ENCODE measurements at regions not wholly inside any gene's neighbourhood (a gene's known extent, or its start where the extent isn't known, plus 50 kb on each side); places are given as distances from the start of the nearest gene placed in this dataset.

GRCh38 chr6:132187816-132188215 lies 213.5 kb downstream of the MOXD1 start:
- Histone ChIP-seq H3K27me3 (ENCODE audit: control insufficient read depth in 1 of 2, insufficient read depth in 2 of 2, low read length in 2 of 2) (no peaks in the 10 kb centered on the region), H3K4me1 (ENCODE audit: insufficient read depth, low read length) (no peaks in the 10 kb centered on the region), H3K9me3 (ENCODE audit: low read length) (no peaks in the 10 kb centered on the region), H3K9ac (ENCODE audit: insufficient read depth, low read depth, low read length) (no peak overlapping the region), H3K36me3 (replicated peaks in 1 of 2; ENCODE audit: control insufficient read depth in 1 of 2, insufficient read depth in 2 of 2, low read length in 2 of 2) (no peaks in the 10 kb centered on the region), H3K27ac (ENCODE audit: extremely low read length, insufficient read depth, low read length) (no peak overlapping the region), H3K79me2 (ENCODE audit: insufficient read depth, low read length) (no peaks in the 10 kb centered on the region), H3K4me3 (replicated peaks in 1 of 3; ENCODE audit: insufficient read depth in 1 of 3, low read depth in 2 of 3, low read length in 3 of 3) (no peak overlapping the region), H4K20me1 (ENCODE audit: insufficient read depth, low read length) (no peaks in the 10 kb centered on the region), H2AFZ (ENCODE audit: low read length) (no peak overlapping the region), H3K4me2 (ENCODE audit: low read depth, low read length) (no peak overlapping the region)
- 55% methylated on average over 1 of the region's 1 CpG for WGBS (ENCODE audit: low lambda C conversion rate)
- ATAC-seq (no peak), DNase-seq (ENCODE audit: low spot score) (no peak), FAIRE-seq (no peak)
- no TSS peak for BruUV-seq (replicated peaks)
- intact Hi-C loops (cut with micrococcal nuclease; ENCODE audit: unreplicated experiment) (no loop called here), in situ Hi-C loops (cut with HindIII; ENCODE audit: extremely low pct_ligation_motif_present, low pct_unique_long_range_greater_than_20kb) (no loop called here)
- POLR2A ChIA-PET, result no interaction called here
- CTCF ChIA-PET (ENCODE audit: low intra/inter-chr PET ratio, low total read pairs), result no interaction called here
- TF ChIP-seq SOX6 (IDR thresholded peaks at IDR 0.05), result no peak
- no peak for TF ChIP-seq SOX6 (CRISPR knock-in tag; IDR thresholded peaks at IDR 0.05)
- TF ChIP-seq NCOA1 (CRISPR knock-in tag; IDR thresholded peaks at IDR 0.05), result no peak
- TF ChIP-seq ZBTB14 (CRISPR knock-in tag; IDR thresholded peaks at IDR 0.05), result no peak
- TF ChIP-seq, protein P1, sequence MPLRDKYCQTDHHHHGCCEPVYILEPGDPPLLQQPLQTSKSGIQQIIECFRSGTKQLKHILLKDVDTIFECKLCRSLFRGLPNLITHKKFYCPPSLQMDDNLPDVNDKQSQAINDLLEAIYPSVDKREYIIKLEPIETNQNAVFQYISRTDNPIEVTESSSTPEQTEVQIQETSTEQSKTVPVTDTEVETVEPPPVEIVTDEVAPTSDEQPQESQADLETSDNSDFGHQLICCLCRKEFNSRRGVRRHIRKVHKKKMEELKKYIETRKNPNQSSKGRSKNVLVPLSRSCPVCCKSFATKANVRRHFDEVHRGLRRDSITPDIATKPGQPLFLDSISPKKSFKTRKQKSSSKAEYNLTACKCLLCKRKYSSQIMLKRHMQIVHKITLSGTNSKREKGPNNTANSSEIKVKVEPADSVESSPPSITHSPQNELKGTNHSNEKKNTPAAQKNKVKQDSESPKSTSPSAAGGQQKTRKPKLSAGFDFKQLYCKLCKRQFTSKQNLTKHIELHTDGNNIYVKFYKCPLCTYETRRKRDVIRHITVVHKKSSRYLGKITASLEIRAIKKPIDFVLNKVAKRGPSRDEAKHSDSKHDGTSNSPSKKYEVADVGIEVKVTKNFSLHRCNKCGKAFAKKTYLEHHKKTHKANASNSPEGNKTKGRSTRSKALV (CRISPR knock-in tag; IDR thresholded peaks at IDR 0.05), result no peak
- no peak for TF ChIP-seq ZNF558 (CRISPR knock-in tag; IDR thresholded peaks at IDR 0.05; ENCODE audit: borderline replicate concordance)
- no peak for TF ChIP-seq CHD4 (IDR thresholded peaks at IDR 0.05; ENCODE audit: borderline replicate concordance, low read length)
- no peak for TF ChIP-seq ELF3 (CRISPR knock-in tag; IDR thresholded peaks at IDR 0.05)
- no peak for TF ChIP-seq MBNL3 (CRISPR knock-in tag; conservative IDR thresholded peaks at IDR 0.05)
- TF ChIP-seq ZNF547 (CRISPR knock-in tag; IDR thresholded peaks at IDR 0.05), result no peak
- TF ChIP-seq, protein P2, sequence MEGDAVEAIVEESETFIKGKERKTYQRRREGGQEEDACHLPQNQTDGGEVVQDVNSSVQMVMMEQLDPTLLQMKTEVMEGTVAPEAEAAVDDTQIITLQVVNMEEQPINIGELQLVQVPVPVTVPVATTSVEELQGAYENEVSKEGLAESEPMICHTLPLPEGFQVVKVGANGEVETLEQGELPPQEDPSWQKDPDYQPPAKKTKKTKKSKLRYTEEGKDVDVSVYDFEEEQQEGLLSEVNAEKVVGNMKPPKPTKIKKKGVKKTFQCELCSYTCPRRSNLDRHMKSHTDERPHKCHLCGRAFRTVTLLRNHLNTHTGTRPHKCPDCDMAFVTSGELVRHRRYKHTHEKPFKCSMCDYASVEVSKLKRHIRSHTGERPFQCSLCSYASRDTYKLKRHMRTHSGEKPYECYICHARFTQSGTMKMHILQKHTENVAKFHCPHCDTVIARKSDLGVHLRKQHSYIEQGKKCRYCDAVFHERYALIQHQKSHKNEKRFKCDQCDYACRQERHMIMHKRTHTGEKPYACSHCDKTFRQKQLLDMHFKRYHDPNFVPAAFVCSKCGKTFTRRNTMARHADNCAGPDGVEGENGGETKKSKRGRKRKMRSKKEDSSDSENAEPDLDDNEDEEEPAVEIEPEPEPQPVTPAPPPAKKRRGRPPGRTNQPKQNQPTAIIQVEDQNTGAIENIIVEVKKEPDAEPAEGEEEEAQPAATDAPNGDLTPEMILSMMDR (CRISPR knock-in tag; IDR thresholded peaks at IDR 0.05), result no peak
- TF ChIP-seq SIX4 (CRISPR knock-in tag; IDR thresholded peaks at IDR 0.05), result no peak
- no peak for TF ChIP-seq STAT5B (CRISPR knock-in tag; IDR thresholded peaks at IDR 0.05)
- no peak for TF ChIP-seq ZKSCAN5 (CRISPR knock-in tag; IDR thresholded peaks at IDR 0.05)
- no peak for TF ChIP-seq SOX5 (CRISPR knock-in tag; IDR thresholded peaks at IDR 0.05; ENCODE audit: borderline replicate concordance)
- TF ChIP-seq, protein P3, sequence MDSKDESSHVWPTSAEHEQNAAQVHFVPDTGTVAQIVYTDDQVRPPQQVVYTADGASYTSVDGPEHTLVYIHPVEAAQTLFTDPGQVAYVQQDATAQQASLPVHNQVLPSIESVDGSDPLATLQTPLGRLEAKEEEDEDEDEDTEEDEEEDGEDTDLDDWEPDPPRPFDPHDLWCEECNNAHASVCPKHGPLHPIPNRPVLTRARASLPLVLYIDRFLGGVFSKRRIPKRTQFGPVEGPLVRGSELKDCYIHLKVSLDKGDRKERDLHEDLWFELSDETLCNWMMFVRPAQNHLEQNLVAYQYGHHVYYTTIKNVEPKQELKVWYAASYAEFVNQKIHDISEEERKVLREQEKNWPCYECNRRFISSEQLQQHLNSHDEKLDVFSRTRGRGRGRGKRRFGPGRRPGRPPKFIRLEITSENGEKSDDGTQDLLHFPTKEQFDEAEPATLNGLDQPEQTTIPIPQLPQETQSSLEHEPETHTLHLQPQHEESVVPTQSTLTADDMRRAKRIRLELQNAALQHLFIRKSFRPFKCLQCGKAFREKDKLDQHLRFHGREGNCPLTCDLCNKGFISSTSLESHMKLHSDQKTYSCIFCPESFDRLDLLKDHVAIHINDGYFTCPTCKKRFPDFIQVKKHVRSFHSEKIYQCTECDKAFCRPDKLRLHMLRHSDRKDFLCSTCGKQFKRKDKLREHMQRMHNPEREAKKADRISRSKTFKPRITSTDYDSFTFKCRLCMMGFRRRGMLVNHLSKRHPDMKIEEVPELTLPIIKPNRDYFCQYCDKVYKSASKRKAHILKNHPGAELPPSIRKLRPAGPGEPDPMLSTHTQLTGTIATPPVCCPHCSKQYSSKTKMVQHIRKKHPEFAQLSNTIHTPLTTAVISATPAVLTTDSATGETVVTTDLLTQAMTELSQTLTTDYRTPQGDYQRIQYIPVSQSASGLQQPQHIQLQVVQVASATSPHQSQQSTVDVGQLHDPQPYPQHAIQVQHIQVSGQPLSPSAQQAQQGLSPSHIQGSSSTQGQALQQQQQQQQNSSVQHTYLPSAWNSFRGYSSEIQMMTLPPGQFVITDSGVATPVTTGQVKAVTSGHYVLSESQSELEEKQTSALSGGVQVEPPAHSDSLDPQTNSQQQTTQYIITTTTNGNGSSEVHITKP (CRISPR knock-in tag; IDR thresholded peaks at IDR 0.05; ENCODE audit: low read depth), result no peak
- TF ChIP-seq MED13 (CRISPR knock-in tag; IDR thresholded peaks at IDR 0.05), result no peak
- TF ChIP-seq ZNF383 (CRISPR knock-in tag; IDR thresholded peaks at IDR 0.05; ENCODE audit: borderline replicate concordance), result no peak
- TF ChIP-seq GATA4 (IDR thresholded peaks at IDR 0.05; ENCODE audit: borderline replicate concordance, low read depth), result no peak

All from HepG2 (cell line).